ENCODE measurements at regions not wholly inside any gene's neighbourhood (a gene's known extent, or its start where the extent isn't known, plus 50 kb on each side); places are given as distances from the start of the nearest gene placed in this dataset.
"Not testable (repeated sequence)": the region's sequence is repeated elsewhere in the genome, so short reads cannot be mapped to it uniquely, and the experiment has no call there.

DNA sequence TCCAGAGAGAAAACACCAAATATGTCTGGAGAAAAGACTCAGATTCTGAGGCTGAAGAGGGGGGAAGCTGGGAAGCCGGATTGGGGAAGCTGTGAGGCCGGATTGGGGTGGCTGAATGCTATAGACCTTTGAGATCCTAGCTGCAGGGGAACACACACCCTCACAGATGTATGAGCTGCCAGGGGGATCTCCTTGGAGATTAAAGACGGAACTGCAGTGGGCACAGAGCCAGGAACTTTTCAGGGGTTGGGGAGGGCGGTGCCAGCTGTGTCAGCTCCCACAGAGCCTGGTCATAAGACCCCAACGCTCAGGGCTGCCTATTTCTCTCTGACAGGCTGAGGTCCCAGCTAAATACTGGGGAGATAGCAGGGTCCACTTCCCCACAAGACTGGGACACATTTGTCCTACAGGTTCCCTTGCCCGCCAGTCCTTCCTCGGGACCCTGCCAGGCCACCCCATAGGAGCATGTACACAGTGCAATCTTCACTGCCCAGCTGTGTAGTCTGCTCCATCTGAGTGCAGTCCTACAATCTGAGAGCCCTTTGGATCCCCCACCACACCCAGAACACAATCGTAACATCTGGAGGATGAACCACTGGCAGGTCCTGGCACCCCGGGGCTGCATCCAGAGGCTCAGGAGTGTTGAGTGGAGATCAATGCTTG lies 1893.9 kb downstream of the PCDH9 start:
- H3K36me3 ChIP-seq (ENCODE audit: control insufficient read depth, insufficient read depth, low read length), result no peaks in the 10 kb centered on the region
- no peaks in the 10 kb centered on the region for H3K9me3 ChIP-seq (ENCODE audit: control insufficient read depth, low read length)
- H3K27ac ChIP-seq, result no peak overlapping the region
- H3K4me1 ChIP-seq, result no peaks in the 10 kb centered on the region
- H3K9ac ChIP-seq, result no peak overlapping the region
- no peaks in the 10 kb centered on the region for H3K27me3 ChIP-seq (ENCODE audit: control insufficient read depth, insufficient read depth, low read length)
- H3K79me2 ChIP-seq, result no peaks in the 10 kb centered on the region
- TF ChIP-seq CTCF (IDR thresholded peaks at IDR 0.05), result no peak
- no peak overlapping the region for H3K4me3 ChIP-seq (ENCODE audit: low read depth, low read length)
- H3K4me2 ChIP-seq (ENCODE audit: low read length), result no peak overlapping the region
- H2AFZ ChIP-seq, result no peak overlapping the region

DNA sequence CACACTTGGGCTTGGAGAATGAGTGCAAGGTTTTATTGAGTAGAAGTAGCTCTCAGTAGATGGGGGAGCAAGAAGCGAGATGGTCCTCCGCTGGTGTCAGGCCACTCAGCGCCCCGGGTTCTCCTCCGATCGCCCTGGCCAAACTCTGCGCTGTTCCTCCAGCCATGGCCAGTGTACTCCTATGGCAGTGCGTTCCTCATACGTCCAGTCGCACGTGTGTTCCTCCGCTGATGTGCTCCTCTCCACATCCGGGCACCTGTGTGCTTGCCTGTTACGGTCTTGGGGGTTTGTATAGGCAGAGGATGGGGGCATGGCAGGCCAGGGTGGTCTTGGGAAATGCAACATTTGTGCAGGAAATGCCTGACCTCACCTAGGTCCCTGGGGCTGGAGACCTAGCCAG lies 1899.4 kb downstream of the PCDH9 start:
- Histone ChIP-seq H3K27me3 (ENCODE audit: control insufficient read depth, insufficient read depth, low read length) (no peaks in the 10 kb centered on the region), H3K4me2 (ENCODE audit: low read length) (no peak overlapping the region), H3K4me1 (no peaks in the 10 kb centered on the region), H3K36me3 (ENCODE audit: control insufficient read depth, insufficient read depth, low read length) (no peaks in the 10 kb centered on the region), H3K9me3 (ENCODE audit: control insufficient read depth, low read length) (no peaks in the 10 kb centered on the region), H3K79me2 (no peaks in the 10 kb centered on the region), H3K27ac (no peak overlapping the region), H2AFZ (no peak overlapping the region), H3K9ac (no peak overlapping the region), H3K4me3 (ENCODE audit: low read depth, low read length) (no peak overlapping the region)
- TF ChIP-seq CTCF (IDR thresholded peaks at IDR 0.05), result no peak

- H3K4me1 ChIP-seq, result no peaks in the 10 kb centered on the region
- H3K79me2 ChIP-seq, result no peaks in the 10 kb centered on the region
- no peak for TF ChIP-seq CTCF (IDR thresholded peaks at IDR 0.05)
Measured at GRCh38 chr13:65330287-65330686, 1899.8 kb downstream of the PCDH9 start.

GRCh38 chr13:65323192-65323591 lies 1906.9 kb downstream of the PCDH9 start:
- H3K27me3 ChIP-seq (ENCODE audit: control insufficient read depth, insufficient read depth, low read length); H3K9me3 ChIP-seq (ENCODE audit: control insufficient read depth, low read length); H3K36me3 ChIP-seq (ENCODE audit: control insufficient read depth, insufficient read depth, low read length); H3K79me2 ChIP-seq; H3K9ac ChIP-seq; H3K27ac ChIP-seq; H3K4me1 ChIP-seq; H3K4me2 ChIP-seq (ENCODE audit: low read length); H2AFZ ChIP-seq; H3K4me3 ChIP-seq (ENCODE audit: low read depth, low read length): not testable (repeated sequence)

More at GRCh38 chr13:65330287-65330686, 1899.8 kb downstream of the PCDH9 start:
- no peak overlapping the region for H2AFZ ChIP-seq
- no peaks in the 10 kb centered on the region for H3K27me3 ChIP-seq (ENCODE audit: control insufficient read depth, insufficient read depth, low read length)
- no peaks in the 10 kb centered on the region for H3K9me3 ChIP-seq (ENCODE audit: control insufficient read depth, low read length)
- H3K27ac ChIP-seq, result no peak overlapping the region
- no peak overlapping the region for H3K9ac ChIP-seq
- H3K4me2 ChIP-seq (ENCODE audit: low read length), result no peak overlapping the region
- no peak overlapping the region for H3K4me3 ChIP-seq (ENCODE audit: low read depth, low read length)
- no peaks in the 10 kb centered on the region for H3K36me3 ChIP-seq (ENCODE audit: control insufficient read depth, insufficient read depth, low read length)

- H3K79me2 ChIP-seq; H3K4me1 ChIP-seq; H3K9ac ChIP-seq; H3K27ac ChIP-seq; H3K27me3 ChIP-seq (ENCODE audit: control insufficient read depth, insufficient read depth, low read length); H3K4me2 ChIP-seq (ENCODE audit: low read length); H3K36me3 ChIP-seq (ENCODE audit: control insufficient read depth, insufficient read depth, low read length); H2AFZ ChIP-seq; H3K4me3 ChIP-seq (ENCODE audit: low read depth, low read length); H3K9me3 ChIP-seq (ENCODE audit: control insufficient read depth, low read length): not testable (repeated sequence)
Measured at GRCh38 chr13:65321423-65321822, 1908.7 kb downstream of the PCDH9 start.

DNA sequence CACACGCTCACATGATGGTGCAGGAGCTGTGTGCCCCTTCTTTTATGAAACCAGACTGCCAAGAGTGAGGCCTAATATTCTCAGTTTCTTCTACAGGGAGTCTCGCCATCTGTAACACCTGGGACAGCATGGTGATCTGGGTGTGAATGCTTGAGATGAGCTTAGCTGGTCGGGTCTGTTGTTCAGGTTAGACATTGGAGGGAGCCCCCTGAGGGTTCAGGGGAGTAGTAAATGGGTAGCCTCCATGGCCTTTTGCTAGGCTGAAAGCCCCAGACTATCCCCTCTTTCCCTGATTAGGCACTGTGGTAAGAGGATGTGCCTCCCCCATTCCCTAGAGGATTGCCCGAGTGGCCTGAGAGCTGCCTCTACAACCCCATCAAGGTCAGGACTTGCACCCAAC lies 1916.1 kb downstream of the PCDH9 start:
- H3K4me3 ChIP-seq (ENCODE audit: low read depth, low read length), result no peak overlapping the region
- no peak overlapping the region for H3K9ac ChIP-seq
- no peaks in the 10 kb centered on the region for H3K4me1 ChIP-seq
- no peaks in the 10 kb centered on the region for H3K36me3 ChIP-seq (ENCODE audit: control insufficient read depth, insufficient read depth, low read length)
- H3K27me3 ChIP-seq (ENCODE audit: control insufficient read depth, insufficient read depth, low read length), result no peaks in the 10 kb centered on the region
- no peak overlapping the region for H3K4me2 ChIP-seq (ENCODE audit: low read length)
- no peak overlapping the region for H2AFZ ChIP-seq
- H3K27ac ChIP-seq, result no peak overlapping the region
- H3K9me3 ChIP-seq (ENCODE audit: control insufficient read depth, low read length), result no peaks in the 10 kb centered on the region
- no peaks in the 10 kb centered on the region for H3K79me2 ChIP-seq
- no peak for TF ChIP-seq CTCF (IDR thresholded peaks at IDR 0.05)

Data from parathyroid adenoma (tissue), 2 donors.